DMS 273 (cell line): ENCODE measurements at regions not wholly inside any gene's neighbourhood (a gene's known extent, or its start where the extent isn't known, plus 50 kb on each side); places are given as distances from the start of the nearest gene placed in this dataset.
"Not testable (repeated sequence)": the region's sequence is repeated elsewhere in the genome, so short reads cannot be mapped to it uniquely, and the experiment has no call there.

ENCODE experiments used
- DNase-seq: peaks from one replicate; lab custom pipeline; 2025; ENCODE audit not compliant: unreplicated experiment; lab: John Stamatoyannopoulos, UW

DNA sequence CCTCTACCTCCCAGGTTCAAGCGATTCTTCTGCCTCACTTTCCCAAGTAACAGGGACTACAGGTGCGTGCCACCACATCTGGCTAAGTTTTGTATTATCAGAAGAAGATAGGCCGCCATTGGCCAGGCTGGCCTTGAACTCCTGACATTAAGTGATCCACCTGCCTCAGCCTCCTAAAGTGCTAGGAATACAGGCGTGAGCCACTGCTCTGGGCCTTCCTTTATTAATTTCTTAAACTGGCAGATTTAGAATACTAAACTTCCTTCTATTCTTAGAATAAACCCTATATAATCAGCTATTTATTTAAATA, 86.6 kb downstream of the HFE start:
- peak; percentile 16 for DNase-seq

DNA sequence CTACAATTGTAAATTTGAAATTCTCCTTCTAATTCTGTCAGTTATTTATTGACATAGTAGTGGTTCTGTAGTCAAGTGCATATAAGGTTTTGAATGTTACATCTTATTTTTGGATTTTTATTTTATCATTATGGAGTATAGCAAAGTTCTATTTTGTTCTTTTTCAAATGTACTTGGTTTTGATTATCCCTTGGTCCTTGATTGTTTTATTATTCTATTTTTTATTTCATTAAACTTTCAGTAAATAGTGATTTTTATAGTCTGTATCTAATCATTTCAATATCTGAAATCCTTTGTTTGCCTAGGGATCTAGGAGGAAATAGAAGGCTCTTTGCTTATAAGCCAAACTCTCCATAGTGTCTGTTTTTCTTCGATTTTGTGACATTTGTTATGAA, 87.8 kb downstream of the HFE start:
- DNase-seq = no peak

DNA sequence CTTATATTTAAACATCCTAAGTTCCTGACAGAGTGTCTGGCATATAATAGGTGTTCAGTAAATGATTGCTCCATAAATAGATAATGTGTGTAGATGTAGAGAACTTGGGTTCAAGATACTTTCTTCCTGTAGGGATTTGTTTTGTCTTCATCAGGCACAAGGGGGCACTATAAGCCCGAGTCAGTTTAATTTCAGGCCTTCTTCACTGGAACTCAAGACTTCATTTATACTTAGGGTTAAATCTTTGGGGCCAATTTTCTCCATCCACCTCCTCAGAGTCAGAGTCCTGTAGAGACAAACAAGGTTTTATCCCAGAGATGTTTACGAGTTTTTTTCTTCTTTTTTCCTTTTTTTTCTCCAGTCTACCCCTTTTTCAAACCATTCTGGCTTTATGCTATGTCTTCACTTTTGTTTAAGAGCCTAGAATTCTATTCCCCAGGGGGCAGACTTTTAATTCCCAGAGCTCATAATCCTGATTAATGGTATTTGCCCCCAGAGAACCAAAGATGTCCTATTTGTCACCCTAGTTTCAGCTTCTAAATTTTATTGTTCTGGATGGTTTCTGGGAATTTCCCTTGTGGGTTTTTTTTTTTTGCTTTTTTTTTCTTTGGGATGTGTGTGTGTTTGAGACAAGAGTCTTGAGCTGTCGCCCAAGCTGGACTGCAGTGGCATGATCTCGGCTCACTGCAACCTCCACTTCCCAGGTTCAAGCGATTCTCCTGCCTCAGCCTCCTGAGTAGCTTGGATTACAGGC, 88.4 kb downstream of the HFE start:
- peak; percentile 78 for DNase-seq

DNA sequence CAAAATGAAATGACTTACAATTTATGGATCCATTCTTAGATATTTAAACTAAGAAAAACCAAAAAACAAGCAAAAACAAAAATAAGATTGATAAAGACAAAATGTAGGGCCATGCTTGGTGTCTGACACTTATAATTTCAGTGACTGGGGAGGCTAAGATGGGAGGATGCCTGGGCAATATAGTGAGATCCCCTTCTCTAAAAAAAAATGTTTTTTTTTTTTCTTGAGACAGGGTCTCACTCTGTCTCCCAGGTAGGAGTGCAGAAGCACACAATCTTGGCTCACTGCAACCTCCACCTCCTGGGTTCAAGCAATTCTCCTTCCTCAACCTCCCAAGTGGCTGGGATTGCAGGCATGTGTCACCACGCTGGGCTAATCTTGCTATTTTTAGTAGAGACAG, 92.4 kb downstream of the HFE start:
- no peak for DNase-seq

- no peak for DNase-seq
Measured at GRCh38 chr6:26180346-26180745, 93.1 kb downstream of the HFE start.

- DNase-seq = no peak
Measured at GRCh38 chr6:26183237-26183580, 96.0 kb downstream of the HFE start.

DNA sequence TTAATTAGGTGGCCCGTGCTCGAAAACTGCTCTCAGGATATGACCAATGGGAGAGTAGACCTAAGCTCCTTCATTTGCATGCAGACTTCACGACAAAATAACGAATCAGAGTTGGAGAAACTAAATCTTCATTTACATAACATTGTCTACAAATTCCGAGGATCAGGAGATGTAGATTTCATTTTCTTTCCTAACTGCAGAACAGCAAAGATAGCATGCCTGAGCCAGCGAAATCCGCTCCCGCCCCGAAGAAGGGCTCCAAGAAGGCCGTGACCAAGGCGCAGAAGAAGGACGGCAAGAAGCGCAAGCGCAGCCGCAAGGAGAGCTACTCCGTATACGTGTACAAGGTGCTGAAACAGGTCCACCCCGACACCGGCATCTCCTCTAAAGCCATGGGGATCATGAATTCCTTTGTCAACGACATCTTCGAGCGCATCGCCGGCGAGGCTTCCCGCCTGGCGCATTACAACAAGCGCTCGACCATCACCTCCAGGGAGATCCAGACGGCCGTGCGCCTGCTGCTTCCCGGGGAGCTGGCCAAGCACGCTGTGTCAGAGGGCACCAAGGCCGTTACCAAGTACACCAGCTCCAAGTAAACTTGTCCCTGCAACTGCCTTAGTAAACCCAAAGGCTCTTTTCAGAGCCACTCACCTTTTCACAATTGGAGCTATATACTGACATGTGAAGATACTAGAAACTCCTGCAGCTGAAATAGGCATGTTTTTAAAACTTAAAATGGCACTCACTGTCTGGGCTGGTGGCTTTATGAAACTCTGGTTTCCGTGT, 96.5 kb downstream of the HFE start:
- no peak for DNase-seq

GRCh38 chr6:26184367-26184891, 97.2 kb downstream of the HFE start:
- DNase-seq = no peak

- no peak for DNase-seq
Measured at GRCh38 chr6:26185004-26185403, 97.8 kb downstream of the HFE start.

GRCh38 chr6:26185802-26186201, 98.6 kb downstream of the HFE start:
- DNase-seq = no peak

DNA sequence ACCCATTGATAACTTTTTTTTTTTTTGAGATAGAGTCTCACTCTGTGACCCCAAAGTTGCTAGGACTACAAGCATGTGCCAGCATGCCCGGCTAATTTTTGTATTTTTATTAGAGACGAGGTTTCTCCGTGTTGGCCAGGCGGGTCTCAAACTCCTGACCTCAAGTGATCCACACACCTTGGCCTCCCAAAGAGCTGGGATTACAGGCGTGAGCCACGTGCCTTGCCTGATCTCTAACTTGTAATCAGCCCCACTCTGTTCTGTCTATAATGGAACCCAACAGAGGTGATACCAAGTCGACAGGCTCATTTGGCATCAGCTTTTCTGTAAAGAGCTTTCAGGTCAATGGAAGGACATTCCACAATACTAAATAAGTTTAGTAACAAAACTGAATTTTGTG, 99.4 kb downstream of the HFE start:
- no peak for DNase-seq

- no peak for DNase-seq
Measured at GRCh38 chr6:26187292-26187691, 100.1 kb downstream of the HFE start.

DNA sequence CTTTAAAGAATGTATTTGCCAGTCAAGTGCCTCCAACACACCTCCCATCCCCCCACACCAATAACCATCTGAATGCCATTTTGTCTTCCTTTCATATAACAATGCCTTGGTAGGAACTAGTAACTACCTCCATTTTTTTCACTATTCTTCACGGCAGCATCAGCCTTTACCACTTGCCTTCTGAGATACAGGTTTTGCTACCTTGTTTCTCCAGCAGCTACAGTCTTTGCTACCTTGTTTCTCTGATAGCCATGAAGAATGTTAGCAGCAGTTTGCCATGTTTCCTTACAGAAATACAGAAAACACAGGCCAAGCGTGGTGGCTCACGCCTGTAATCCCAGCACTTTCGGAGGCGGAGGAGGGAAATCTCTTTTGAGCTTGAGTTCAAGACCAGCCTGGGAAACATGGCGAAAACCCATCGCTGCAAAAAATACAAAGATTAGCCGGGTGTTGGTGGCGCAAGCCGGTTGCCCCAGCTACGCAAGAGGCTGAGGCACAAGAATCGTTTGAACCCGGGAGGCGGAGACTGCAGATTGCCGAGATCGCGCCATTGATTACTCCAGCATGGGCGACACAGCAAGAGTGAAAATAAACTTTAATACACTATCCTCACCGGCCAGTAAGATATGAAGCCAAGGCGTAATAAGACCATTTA, 100.9 kb downstream of the HFE start:
- no peak for DNase-seq

DNA sequence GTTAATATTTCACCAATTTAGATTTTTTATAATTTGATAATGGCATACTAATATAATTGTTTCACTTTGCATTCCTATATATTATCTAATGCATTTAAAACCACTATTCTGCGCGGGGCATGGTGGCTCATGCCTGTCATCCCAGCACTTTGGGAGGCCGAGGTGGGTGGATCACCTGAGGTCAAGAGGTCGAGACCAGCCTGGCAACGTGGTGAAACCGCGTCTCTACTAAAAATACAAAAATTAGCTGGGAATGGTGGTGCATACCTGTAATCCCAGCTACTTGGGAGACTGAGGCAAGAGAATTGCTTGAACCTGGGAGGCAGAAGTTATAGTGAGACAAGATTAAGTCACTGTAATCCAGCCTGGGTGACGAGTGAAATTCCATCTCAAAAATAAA, 104.3 kb downstream of the HFE start:
- not testable (repeated sequence) for DNase-seq

GRCh38 chr6:26193467-26194328, 106.5 kb downstream of the HFE start:
- DNase-seq = no peak

DNA sequence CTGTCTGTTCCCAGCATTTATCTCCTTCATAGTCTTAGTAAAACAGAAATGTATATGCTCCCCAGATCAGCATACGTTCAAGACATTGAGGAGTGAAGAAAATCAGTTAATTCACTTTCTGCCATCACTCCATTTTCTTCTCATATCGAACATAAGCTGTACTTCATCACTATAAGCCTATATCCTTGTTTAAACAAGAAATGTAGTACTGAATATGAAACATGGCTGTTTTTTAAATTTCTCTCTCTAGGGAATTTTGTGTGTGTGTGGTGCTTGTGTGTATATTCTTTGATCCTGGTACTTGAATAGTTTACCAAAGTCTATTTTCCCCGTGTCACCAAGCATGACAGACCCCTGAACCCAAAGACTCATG, 107.1 kb downstream of the HFE start:
- no peak for DNase-seq

DNA sequence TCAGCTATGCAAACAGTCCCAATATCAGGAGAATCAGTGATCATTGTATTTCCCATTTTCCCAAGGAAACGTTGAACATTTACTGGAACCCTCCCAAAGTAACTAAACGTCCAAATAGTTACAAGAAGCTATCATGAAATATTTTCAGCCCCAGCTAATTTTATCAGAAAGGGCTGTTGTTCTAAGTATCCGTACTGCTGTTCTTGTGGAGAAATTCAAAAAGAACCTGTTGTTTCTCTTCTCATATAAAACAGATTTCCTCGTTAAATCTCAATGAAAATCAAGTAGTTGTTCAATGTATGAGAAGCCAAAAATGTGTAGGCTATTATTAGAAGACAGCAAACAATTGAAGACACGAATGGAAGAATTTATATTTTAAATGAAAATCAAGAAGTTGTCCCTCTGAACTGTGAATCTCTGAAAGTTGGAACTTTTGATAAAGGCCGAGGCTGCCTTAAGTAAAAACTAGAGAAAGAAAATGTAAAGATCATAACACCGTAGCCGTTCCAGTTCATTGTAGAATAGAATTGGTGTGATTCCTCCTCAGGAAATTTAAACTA, 107.7 kb downstream of the HFE start:
- DNase-seq = no peak

- DNase-seq = peak; percentile 52
Measured at GRCh38 chr6:26195376-26195923, 108.2 kb downstream of the HFE start.

DNA sequence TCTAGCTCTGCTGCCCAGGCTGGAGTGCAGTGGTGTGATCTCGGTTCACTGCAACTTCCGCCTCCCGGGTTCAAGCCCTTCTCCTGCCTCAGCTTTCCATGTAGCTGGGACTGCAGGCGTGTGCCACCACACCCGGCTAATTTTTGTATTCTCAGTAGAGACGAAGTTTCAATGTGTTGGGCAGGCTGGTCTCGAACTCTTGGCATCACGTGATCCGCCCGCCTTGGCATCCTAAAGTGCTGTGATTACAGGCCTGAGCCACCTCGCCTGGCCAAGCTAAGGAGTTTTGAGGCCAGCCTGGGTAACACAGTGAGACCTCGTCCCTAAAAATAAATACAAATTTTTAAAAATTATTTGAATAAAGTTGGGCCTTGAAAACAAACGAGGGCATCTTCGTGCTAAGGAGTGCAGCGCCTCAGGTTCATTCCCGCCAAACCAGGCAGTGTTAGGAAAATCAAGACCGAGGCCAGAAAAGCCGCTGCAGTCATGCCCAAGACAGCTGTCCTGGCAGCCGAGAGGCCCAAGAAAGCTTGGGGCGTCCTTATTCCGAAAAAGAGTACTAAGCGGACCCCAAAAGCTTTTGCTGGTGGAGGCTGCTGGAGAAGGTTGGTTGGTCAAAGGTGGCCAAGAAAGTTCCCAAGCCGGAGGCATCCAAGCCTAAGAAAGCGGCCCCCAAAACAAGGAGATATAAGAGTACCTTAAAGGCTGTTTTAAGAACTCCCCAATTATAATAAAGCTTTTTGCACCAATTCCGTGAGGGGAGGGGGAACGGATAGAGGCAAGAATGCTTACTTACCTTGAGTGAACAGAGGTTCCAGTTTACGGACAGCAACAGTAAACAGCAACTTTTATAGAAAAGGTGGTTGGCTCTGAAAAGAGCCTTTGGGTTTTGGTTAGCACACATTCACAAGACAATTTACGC, 109.0 kb downstream of the HFE start:
- peak; percentile 46 for DNase-seq
